OCI-LY3 (cell line): ENCODE measurements at regions not wholly inside any gene's neighbourhood (a gene's known extent, or its start where the extent isn't known, plus 50 kb on each side); places are given as distances from the start of the nearest gene placed in this dataset.

Experiments
- CTCF ChIP-seq: fragments of 200-600, 300-600 bp; sonication (generic); IDR thresholded peaks from 2 replicates; pipeline ENCODE4 v1.5.1; 2014; ENCODE audit warnings: antibody characterized with exemption, low read length, low read depth
- EZH2phosphoT487 ChIP-seq: fragments of 200-600 bp; shearing (Covaris generic); IDR thresholded peaks from 2 replicates; pipeline ENCODE4 v1.6.1; 2018; ENCODE audit warnings: antibody characterized with exemption, mixed run types, low read depth

GRCh38 chr4:74660866-74661265, 133.5 kb downstream of the BTC start:
- TF ChIP-seq CTCF, result no peak
- TF ChIP-seq EZH2phosphoT487, result no peak
